Memory B cell (primary cell): ENCODE measurements at regions not wholly inside any gene's neighbourhood (a gene's known extent, or its start where the extent isn't known, plus 50 kb on each side); places are given as distances from the start of the nearest gene placed in this dataset.
"Not testable (repeated sequence)": the region's sequence is repeated elsewhere in the genome, so short reads cannot be mapped to it uniquely, and the experiment has no call there.

ENCODE experiments used
- ATAC-seq: fragments of 150-1000 bp; cut with Tn5 transposase; 2 replicates; pipeline ENCODE4 v1.10.0; 2021; ENCODE audit warnings: low read depth, mild to moderate bottlenecking, moderate library complexity
- DNase-seq, 2 donors: peaks; one replicate each; pipeline ENCODE4 v3.0.0; 2022; ENCODE audit warnings: low spot score in 2 of 2
- H3K27ac Mint-ChIP-seq: one replicate; pipeline ENCODE4 v1.8.0; 2022; ENCODE audit warnings: mild to moderate bottlenecking, moderate library complexity, mixed read lengths
- H3K27me3 Mint-ChIP-seq: one replicate; pipeline ENCODE4 v1.8.0; 2022; ENCODE audit warnings: mixed read lengths
- H3K36me3 Mint-ChIP-seq: one replicate; pipeline ENCODE4 v1.8.0; 2022; ENCODE audit warnings: mild to moderate bottlenecking, mixed read lengths
- H3K4me1 Mint-ChIP-seq: one replicate; pipeline ENCODE4 v1.8.0; 2022; ENCODE audit warnings: mixed read lengths
- H3K4me3 Mint-ChIP-seq: one replicate; pipeline ENCODE4 v1.8.0; 2022; ENCODE audit warnings: mild to moderate bottlenecking, moderate library complexity, mixed read lengths
- H3K9me3 Mint-ChIP-seq: one replicate; pipeline ENCODE4 v1.8.0; 2022; ENCODE audit warnings: mixed read lengths

- ATAC-seq, DNase-seq, H3K36me3 Mint-ChIP-seq, H3K27ac Mint-ChIP-seq, H3K9me3 Mint-ChIP-seq, H3K27me3 Mint-ChIP-seq, H3K4me1 Mint-ChIP-seq, H3K4me3 Mint-ChIP-seq: not testable (repeated sequence)
These were observed 133.2 kb downstream of the ATXN3L start for GRCh38 chrX:13186643-13187042.

DNA sequence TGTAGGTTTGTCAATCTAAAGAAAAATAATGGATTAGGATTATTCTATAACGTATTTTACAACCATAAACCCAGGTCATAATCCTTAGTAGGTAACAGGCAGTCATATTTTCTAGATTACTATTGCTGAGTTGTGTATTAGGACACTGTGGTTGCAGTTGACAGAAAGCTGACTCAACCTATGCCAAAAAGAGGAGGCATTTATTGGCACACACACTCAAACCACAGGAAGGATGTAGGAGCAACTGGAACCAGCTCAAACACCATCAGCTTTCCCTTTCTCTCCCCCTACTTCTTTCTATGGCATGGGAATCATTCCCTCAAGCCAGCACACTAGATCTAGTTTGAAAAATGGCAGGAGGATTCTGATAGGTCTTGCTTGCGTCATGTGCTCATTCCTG is 136.4 kb upstream of the FAM9C start:
- H3K9me3 Mint-ChIP-seq: peaks cover 4% of the 10 kb centered on the region

GRCh38 chrX:13179586-13179985 is 135.2 kb upstream of the FAM9C start:
- Mint-ChIP-seq H3K4me1 (no peaks in the 10 kb centered on the region), H3K4me3 (no peak overlapping the region), H3K27me3 (no peaks in the 10 kb centered on the region), H3K36me3 (peaks cover 1% of the 10 kb centered on the region), H3K27ac (no peak overlapping the region), H3K9me3 (peaks cover 4% of the 10 kb centered on the region)
- ATAC-seq (no peak), DNase-seq (no peak)

More for the DNA sequence above, 136.4 kb upstream of the FAM9C start:
- no peaks in the 10 kb centered on the region for H3K27me3 Mint-ChIP-seq
- no peak for DNase-seq
- H3K27ac Mint-ChIP-seq: no peak overlapping the region
- no peak for ATAC-seq
- H3K36me3 Mint-ChIP-seq: peaks cover 1% of the 10 kb centered on the region
- H3K4me1 Mint-ChIP-seq: peaks cover 2% of the 10 kb centered on the region
- no peak overlapping the region for H3K4me3 Mint-ChIP-seq

GRCh38 chrX:13179100-13179499 is 134.7 kb upstream of the FAM9C start:
- H3K27ac Mint-ChIP-seq: no peak overlapping the region
- H3K9me3 Mint-ChIP-seq: no peaks in the 10 kb centered on the region
- no peak for DNase-seq
- H3K4me1 Mint-ChIP-seq: no peaks in the 10 kb centered on the region
- H3K27me3 Mint-ChIP-seq: no peaks in the 10 kb centered on the region
- no peak overlapping the region for H3K4me3 Mint-ChIP-seq
- peaks cover 1% of the 10 kb centered on the region for H3K36me3 Mint-ChIP-seq
- no peak for ATAC-seq

DNA sequence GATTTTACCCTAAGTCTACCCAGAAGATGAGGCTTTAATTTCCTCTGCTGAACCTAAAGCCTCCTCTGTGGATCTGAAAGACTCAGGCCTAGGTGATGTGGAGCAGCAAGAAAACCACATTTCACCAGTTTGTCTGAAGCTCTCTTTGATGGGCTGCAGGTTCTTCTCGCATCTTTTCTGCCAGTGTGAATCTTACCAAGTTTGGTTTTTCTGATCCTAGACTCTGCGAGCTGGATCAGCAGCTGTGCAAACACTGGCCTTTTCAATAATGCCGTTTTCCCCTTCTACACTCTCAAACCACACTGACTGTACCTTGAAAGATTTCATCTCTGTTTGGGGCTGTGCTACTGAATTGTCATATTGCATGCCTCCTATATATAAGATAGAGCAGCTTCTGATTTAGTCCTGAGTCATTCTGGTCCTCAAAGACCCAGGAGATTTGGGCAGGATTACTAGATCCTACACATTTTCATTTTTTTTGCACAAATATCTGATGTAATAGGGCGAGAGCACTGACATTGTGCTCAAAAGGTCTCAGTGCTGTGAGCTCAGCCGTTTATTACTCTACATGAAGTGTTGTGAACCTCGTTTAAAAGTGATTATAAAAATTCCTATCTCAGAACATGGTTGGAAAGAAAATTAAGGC is 133.6 kb upstream of the FAM9C start:
- H3K36me3 Mint-ChIP-seq: peaks cover 1% of the 10 kb centered on the region
- H3K4me3 Mint-ChIP-seq: no peak overlapping the region
- no peaks in the 10 kb centered on the region for H3K9me3 Mint-ChIP-seq
- no peaks in the 10 kb centered on the region for H3K4me1 Mint-ChIP-seq
- ATAC-seq: no peak
- no peaks in the 10 kb centered on the region for H3K27me3 Mint-ChIP-seq
- DNase-seq: no peak
- no peak overlapping the region for H3K27ac Mint-ChIP-seq

DNA sequence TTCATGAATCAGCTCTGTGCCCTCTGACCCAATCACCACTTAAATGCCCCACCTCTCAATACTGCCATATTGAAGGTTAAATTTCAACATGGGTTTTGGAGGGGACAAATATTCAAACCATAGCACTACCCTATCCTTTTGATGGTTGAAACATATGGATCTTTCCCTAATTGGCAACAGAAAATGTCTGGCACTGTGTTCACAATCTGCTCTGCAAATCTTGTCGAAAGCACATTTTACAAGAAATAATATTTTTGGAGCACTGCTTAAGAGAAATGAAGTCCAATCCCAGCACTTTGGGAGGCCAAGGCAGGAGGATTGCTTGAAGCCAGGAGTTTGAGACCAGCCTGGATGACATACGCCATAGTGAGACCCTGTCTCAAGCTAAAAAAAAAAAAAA is 130.6 kb upstream of the FAM9C start:
- ATAC-seq (no peak), DNase-seq (no peak)
- Mint-ChIP-seq H3K4me1 (no peaks in the 10 kb centered on the region), H3K9me3 (no peaks in the 10 kb centered on the region), H3K4me3 (no peak overlapping the region), H3K27me3 (no peaks in the 10 kb centered on the region), H3K36me3 (peaks cover 1% of the 10 kb centered on the region), H3K27ac (no peak overlapping the region)

DNA sequence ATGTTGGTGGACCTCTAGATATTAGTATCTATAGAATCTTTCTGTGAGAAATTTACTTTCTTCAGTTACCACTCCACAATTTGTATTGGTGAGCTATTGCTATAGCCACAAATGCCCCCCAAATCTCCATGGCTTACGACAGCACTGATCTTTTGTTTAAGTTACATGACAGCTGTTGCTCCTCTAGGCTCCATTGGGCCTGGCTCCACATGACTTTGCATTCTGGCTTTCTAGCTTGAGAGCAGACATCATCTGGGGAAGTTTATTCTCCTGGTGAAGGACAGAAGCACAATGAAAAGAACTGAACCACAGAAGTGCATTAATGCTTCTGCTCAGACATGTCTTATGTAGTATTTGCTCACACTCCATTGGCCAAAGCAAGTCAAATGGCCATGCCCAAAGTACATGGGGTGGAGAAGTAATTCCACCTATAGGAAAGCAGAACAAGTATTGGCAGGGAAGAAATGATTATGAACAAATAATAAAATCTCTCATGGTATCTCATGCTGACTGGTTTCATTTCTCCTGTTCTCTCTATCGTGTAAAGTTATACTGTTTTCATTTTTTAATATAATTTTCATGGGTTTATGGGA is 126.6 kb upstream of the FAM9C start:
- ATAC-seq (no peak), DNase-seq (no peak)
- Mint-ChIP-seq H3K9me3 (peaks cover 1% of the 10 kb centered on the region), H3K36me3 (peaks cover 2% of the 10 kb centered on the region), H3K4me1 (peaks cover 7% of the 10 kb centered on the region), H3K27me3 (no peaks in the 10 kb centered on the region), H3K4me3 (no peak overlapping the region), H3K27ac (no peak overlapping the region)

GRCh38 chrX:13169684-13170083 is 125.3 kb upstream of the FAM9C start:
- peaks cover 1% of the 10 kb centered on the region for H3K9me3 Mint-ChIP-seq
- no peak for DNase-seq
- no peak overlapping the region for H3K4me3 Mint-ChIP-seq
- H3K27me3 Mint-ChIP-seq: no peaks in the 10 kb centered on the region
- peaks cover 2% of the 10 kb centered on the region for H3K36me3 Mint-ChIP-seq
- no peak overlapping the region for H3K27ac Mint-ChIP-seq
- H3K4me1 Mint-ChIP-seq: peaks cover 7% of the 10 kb centered on the region
- ATAC-seq: no peak

DNA sequence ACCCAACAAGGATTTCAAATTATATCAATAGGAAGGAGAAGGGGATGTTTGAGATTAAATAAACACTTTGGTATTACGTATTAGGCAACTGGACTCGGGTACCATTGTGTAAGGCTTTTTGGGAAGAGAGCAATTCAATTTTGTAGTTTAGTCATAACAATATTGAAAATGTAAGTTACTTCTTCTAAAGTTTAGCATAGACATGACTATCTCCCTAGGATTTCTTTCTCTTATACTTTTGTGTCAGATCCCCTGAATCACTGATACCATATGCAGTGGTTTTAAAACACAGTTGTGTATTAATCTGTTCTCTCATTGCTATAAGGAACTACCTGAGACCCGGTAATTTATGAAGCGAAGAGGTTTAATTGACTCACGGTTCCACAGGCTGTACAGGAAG is 123.8 kb upstream of the FAM9C start:
- DNase-seq: no peak
- Mint-ChIP-seq H3K36me3 (peaks cover 2% of the 10 kb centered on the region), H3K4me1 (peaks cover 7% of the 10 kb centered on the region), H3K27ac (peak overlapping the region; percentile 89), H3K4me3 (peak overlapping the region; percentile 77), H3K27me3 (no peaks in the 10 kb centered on the region), H3K9me3 (peaks cover 1% of the 10 kb centered on the region)
- no peak for ATAC-seq

DNA sequence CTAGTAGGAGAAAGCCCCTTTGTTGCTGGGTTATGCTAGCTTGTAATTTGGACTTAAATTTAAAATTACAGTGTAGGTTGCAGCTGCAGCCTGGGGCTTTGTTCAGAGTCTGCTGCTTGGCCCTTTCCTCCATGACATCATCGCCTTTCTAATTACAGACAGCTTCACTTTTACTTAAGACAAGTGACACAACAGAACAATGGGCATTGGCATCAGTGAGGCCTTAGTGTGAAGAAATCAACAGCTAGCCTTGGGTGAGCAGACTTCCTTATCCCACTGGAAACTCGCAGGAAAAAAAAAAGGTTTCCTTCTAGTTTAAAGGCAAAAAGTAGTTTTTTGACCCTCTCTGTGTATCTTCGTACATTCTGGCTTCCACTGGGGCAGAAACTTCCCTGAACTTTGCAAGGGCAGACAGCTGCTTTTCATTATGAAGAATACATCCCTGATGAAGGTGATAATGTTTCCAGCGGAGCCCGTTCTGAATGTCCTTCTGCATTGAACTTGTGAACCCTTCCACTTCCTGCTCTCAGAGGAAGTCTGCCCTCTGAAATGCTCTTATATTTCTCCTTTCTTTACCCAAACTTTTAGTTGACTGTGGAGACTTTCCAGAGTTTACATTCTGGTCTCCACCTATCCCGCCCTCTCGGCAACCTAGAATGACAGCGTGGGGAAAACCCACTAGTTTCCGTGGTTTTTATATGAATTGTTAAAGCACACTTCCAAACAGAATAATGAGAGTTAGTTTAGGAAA is 123.2 kb upstream of the FAM9C start:
- Mint-ChIP-seq H3K27me3 (no peaks in the 10 kb centered on the region), H3K9me3 (peaks cover 1% of the 10 kb centered on the region), H3K36me3 (peaks cover 2% of the 10 kb centered on the region), H3K4me1 (peaks cover 7% of the 10 kb centered on the region), H3K27ac (peak overlapping the region; percentile 89), H3K4me3 (peak overlapping the region; percentile 77)
- DNase-seq: no peak
- ATAC-seq: peak; percentile 17

DNA sequence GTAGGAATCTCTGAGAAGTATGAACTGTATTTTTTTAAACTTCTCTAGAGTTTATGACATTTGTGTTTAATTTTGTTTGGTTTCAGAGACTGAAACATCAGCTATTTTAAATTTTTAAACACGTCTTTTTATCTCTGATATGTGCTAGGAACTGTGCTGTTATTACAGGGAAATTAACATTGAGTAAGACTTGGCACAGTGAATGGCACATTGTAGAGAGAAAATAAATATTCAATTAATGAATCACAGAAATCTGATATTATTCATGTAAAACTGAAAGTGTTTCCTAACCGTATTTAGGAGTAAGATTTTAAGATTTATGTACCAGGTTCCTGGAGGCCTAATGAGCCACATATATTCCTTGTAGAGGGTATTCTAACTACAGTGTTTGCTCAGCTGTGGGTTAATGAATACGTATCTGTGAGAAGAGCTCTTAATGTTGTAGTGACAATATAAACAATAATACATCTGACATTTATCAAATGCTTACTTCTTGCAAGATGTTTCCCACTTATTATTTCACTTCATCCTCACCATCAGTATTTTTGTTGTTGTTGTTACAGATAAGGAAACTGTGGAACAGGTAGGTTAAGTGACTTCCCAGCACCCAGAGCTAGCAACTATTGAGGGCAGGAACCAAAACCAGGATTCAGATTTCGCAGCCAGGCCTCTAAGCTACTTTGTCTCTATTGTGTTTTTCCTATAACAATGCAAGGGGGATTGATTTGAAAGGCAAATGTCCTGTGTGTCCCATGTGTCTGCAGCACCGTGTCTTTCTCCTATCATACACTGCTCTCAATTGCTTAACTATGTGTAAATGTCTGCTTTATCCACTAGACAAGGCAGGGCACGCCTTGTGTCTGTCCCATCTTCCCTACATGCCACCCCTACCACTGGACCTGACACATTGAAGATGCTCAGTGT is 121.1 kb upstream of the FAM9C start:
- H3K27me3 Mint-ChIP-seq: no peaks in the 10 kb centered on the region
- DNase-seq (no peak), ATAC-seq (no peak)
- peaks cover 2% of the 10 kb centered on the region for H3K36me3 Mint-ChIP-seq
- H3K27ac Mint-ChIP-seq: peak overlapping the region; percentile 22
- H3K4me1 Mint-ChIP-seq: peaks cover 7% of the 10 kb centered on the region
- no peak overlapping the region for H3K4me3 Mint-ChIP-seq
- H3K9me3 Mint-ChIP-seq: peaks cover 1% of the 10 kb centered on the region

DNA sequence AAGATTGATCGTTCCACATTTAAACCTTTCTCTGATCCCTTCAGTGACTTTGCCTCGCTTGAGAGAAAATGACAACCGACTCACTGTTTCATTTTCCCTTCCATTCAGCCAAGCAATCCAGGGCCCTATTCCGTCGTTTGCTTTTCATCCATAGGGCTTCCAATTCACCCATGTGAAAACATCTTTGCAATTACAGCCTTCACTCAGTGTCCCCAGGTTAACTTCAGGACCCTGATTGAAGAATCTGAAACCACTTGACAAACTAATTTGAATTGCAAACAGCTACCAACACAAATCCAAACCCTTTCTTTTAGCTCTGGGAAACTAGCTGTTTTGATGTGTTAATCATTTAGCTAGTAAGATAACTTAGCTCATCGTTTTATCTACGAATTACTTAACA is 120.2 kb upstream of the FAM9C start:
- Mint-ChIP-seq H3K4me1 (peaks cover 7% of the 10 kb centered on the region), H3K27ac (no peak overlapping the region), H3K27me3 (no peaks in the 10 kb centered on the region), H3K4me3 (no peak overlapping the region), H3K9me3 (peaks cover 1% of the 10 kb centered on the region), H3K36me3 (peaks cover 2% of the 10 kb centered on the region)
- ATAC-seq (no peak), DNase-seq (no peak)

GRCh38 chrX:13162772-13163410 is 118.5 kb upstream of the FAM9C start:
- peaks cover 2% of the 10 kb centered on the region for H3K36me3 Mint-ChIP-seq
- no peak overlapping the region for H3K4me3 Mint-ChIP-seq
- ATAC-seq: no peak
- H3K27ac Mint-ChIP-seq: no peak overlapping the region
- no peaks in the 10 kb centered on the region for H3K9me3 Mint-ChIP-seq
- H3K4me1 Mint-ChIP-seq: peaks cover 7% of the 10 kb centered on the region
- H3K27me3 Mint-ChIP-seq: no peaks in the 10 kb centered on the region
- DNase-seq: no peak
